ENCODE measurements at regions not wholly inside any gene's neighbourhood (a gene's known extent, or its start where the extent isn't known, plus 50 kb on each side); places are given as distances from the start of the nearest gene placed in this dataset.
"Not testable (repeated sequence)": the region's sequence is repeated elsewhere in the genome, so short reads cannot be mapped to it uniquely, and the experiment has no call there.

- no peak for DNase-seq
These were observed 1044.5 kb upstream of the NOVA1 start for GRCh38 chr14:27642251-27642866.

- DNase-seq = no peak
These were observed 1062.8 kb upstream of the NOVA1 start for GRCh38 chr14:27660683-27661082.

- no peak for DNase-seq
These were observed 1070.7 kb upstream of the NOVA1 start for GRCh38 chr14:27668531-27668930.

GRCh38 chr14:27672047-27672446 lies 1074.2 kb upstream of the NOVA1 start:
- DNase-seq = no peak

- not testable (repeated sequence) for DNase-seq
These were observed 1075.2 kb upstream of the NOVA1 start for GRCh38 chr14:27672811-27673737.

GRCh38 chr14:27686137-27686536 lies 1080.5 kb upstream of the FOXG1 start:
- no peak for DNase-seq

GRCh38 chr14:27688841-27689444 lies 1077.6 kb upstream of the FOXG1 start:
- no peak for DNase-seq

- no peak for DNase-seq
These were observed 1054.2 kb upstream of the FOXG1 start for GRCh38 chr14:27712364-27712763.

- DNase-seq = no peak
These were observed 1051.0 kb upstream of the FOXG1 start for GRCh38 chr14:27715561-27715960.

- no peak for DNase-seq
These were observed 1044.8 kb upstream of the FOXG1 start for GRCh38 chr14:27721760-27722159.

- DNase-seq = no peak
These were observed 1041.1 kb upstream of the FOXG1 start for GRCh38 chr14:27725482-27725881.

GRCh38 chr14:27727251-27727770 lies 1039.3 kb upstream of the FOXG1 start:
- DNase-seq = no peak

- DNase-seq = no peak
These were observed 1036.4 kb upstream of the FOXG1 start for GRCh38 chr14:27730204-27730603.

GRCh38 chr14:27739657-27740156 lies 1026.9 kb upstream of the FOXG1 start:
- no peak for DNase-seq

- DNase-seq = no peak
These were observed 1016.5 kb upstream of the FOXG1 start for GRCh38 chr14:27750114-27750513.

- DNase-seq = not testable (repeated sequence)
These were observed 1008.9 kb upstream of the FOXG1 start for GRCh38 chr14:27757642-27758041.

- DNase-seq = not testable (repeated sequence)
These were observed 1006.2 kb upstream of the FOXG1 start for GRCh38 chr14:27760367-27760766.

- not testable (repeated sequence) for DNase-seq
These were observed 967.2 kb upstream of the FOXG1 start for GRCh38 chr14:27799066-27800028.

- DNase-seq = not testable (repeated sequence)
These were observed 948.7 kb upstream of the FOXG1 start for GRCh38 chr14:27817746-27818430.

- peak in 1 of 2 donors; percentile 3 for DNase-seq
These were observed 940.4 kb upstream of the FOXG1 start for GRCh38 chr14:27826149-27826548.

GRCh38 chr14:27831978-27832377 lies 934.6 kb upstream of the FOXG1 start:
- not testable (repeated sequence) for DNase-seq

Data from CD4-positive, alpha-beta T cell treated with Interferon alpha-2 for 1 hour (primary cell).